ENCODE measurements at regions not wholly inside any gene's neighbourhood (a gene's known extent, or its start where the extent isn't known, plus 50 kb on each side); places are given as distances from the start of the nearest gene placed in this dataset.

- TF ChIP-seq RNF219 (CRISPR knock-in tag; IDR thresholded peaks at IDR 0.05) (no peak), FOXK2 (conservative IDR thresholded peaks at IDR 0.05 in 1 of 2, IDR thresholded peaks at IDR 0.05 in 1 of 2; ENCODE audit: low read depth in 2 of 2) (peak; percentile 2 to 13; a peak in 1 of 4 replicates), TARDBP (IDR thresholded peaks at IDR 0.05) (no peak), TAF1 (IDR thresholded peaks at IDR 0.05; ENCODE audit: control insufficient read depth, extremely low read depth, insufficient read depth, low read length, severe bottlenecking) (peak; percentile 40), MYNN (IDR thresholded peaks at IDR 0.05) (peak; percentile 24; the same call in 1 of the 2 replicates), MYNN (CRISPR knock-in tag; IDR thresholded peaks at IDR 0.05) (no peak), ZNF592 (IDR thresholded peaks at IDR 0.05) (peak; percentile 92; the same call in 1 of the 2 replicates), E2F1 (CRISPR knock-in tag; IDR thresholded peaks at IDR 0.05) (peak; percentile 40; the same call in 1 of the 2 replicates), SMARCE1 (IDR thresholded peaks at IDR 0.05) (peak; percentile 72), JUNB (CRISPR knock-in tag; conservative IDR thresholded peaks at IDR 0.05) (peak; percentile 76), FOXP4 (CRISPR knock-in tag; IDR thresholded peaks at IDR 0.05; ENCODE audit: borderline replicate concordance) (0 out of 2 replicates have a peak, but pooled peaks have one; percentile 33), CBX5 (IDR thresholded peaks at IDR 0.05; ENCODE audit: borderline replicate concordance, low read depth) (peak; percentile 31; the same call in 1 of the 2 replicates), ATF1 (CRISPR knock-in tag; IDR thresholded peaks at IDR 0.05) (no peak), ATF1 (tag; IDR thresholded peaks at IDR 0.05) (0 out of 2 replicates have a peak, but pooled peaks have one; percentile 21), FOXP1 (CRISPR knock-in tag; IDR thresholded peaks at IDR 0.05) (peak; percentile 62; the same call in 1 of the 2 replicates)
These were observed 162.6 kb upstream of the IRF2BP2 start (continued) for GRCh38 chr1:234772345-234773147.

All from K562 (cell line).